Left hindlimb (tissue), 1 donor: ENCODE measurements at regions not wholly inside any gene's neighbourhood (a gene's known extent, or its start where the extent isn't known, plus 50 kb on each side); places are given as distances from the start of the nearest gene placed in this dataset.

Source experiments
- DNase-seq: peaks from one replicate; pipeline ENCODE4 v3.0.0-alpha.2; 2018

- no peak for DNase-seq
Measured at GRCh38 chr5:61969755-61970154, 336.3 kb upstream of the KIF2A start.

DNA sequence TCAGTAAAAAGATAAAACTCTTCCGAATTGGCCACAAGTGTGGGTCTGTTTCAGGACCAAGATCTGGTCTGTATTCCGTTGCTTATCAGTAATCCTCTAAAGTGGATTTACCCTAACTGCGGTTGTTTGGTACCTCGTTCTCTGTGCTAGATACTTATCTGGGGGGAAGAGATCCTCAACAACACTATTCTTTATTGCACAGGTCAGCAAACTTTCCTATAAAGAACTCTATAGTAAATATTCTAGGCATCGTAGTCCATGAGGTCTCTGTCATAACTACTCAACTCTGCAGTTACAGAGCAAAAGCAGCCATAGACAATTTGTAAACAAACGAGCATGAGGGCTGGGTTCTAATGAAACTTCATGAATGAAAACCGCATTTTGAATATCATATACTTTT, 335.8 kb upstream of the KIF2A start:
- DNase-seq = no peak

GRCh38 chr5:61974680-61975079, 331.3 kb upstream of the KIF2A start:
- no peak for DNase-seq

DNA sequence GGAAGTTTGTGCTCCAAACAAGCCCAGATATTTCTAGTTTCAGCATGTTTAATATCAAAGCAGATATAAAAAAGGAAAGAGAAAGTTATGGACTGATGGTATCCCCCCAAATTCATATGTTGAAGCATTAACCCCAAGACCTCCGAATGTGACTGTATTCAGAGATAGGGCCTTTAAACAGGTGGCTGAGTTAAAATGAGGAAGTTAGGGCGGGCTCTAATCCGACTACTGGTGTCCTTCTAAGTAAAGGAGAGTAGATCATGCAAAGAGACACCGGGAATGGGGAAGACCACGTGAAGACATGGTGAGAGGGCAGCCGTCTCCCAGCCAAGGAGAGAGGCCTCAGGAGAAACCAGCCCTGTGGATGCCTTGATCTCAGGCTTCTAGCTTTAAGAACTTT, 324.1 kb upstream of the KIF2A start:
- DNase-seq = no peak

- no peak for DNase-seq
Measured at GRCh38 chr5:61991430-61991829, 314.6 kb upstream of the KIF2A start.

- DNase-seq = no peak
Measured at GRCh38 chr5:61991866-61992265, 314.1 kb upstream of the KIF2A start.

- DNase-seq = no peak
Measured at GRCh38 chr5:61993295-61993927, 312.6 kb upstream of the KIF2A start.

GRCh38 chr5:61994171-61994570, 311.8 kb upstream of the KIF2A start:
- DNase-seq = no peak

- no peak for DNase-seq
Measured at GRCh38 chr5:61995486-61995885, 310.5 kb upstream of the KIF2A start.

- no peak for DNase-seq
Measured at GRCh38 chr5:61999371-61999770, 306.6 kb upstream of the KIF2A start.

DNA sequence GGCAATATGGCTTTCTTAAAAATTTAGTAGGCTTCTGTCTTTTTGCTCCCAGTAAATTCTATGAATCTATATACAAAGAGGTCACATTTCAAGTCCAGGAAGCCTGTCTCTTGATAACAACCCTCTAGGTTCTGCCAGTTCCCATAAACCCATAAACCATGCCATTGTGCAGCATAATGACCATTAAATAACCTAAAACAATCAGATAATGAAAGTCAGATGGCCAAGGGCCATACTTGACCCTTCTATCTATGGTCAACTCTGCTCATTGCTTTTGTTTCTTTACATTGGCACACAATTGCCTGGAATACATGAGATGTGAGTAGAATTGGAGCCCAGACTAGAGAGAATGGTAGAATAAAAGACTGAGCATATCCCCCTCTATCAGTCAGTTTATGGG, 305.4 kb upstream of the KIF2A start:
- DNase-seq = no peak

DNA sequence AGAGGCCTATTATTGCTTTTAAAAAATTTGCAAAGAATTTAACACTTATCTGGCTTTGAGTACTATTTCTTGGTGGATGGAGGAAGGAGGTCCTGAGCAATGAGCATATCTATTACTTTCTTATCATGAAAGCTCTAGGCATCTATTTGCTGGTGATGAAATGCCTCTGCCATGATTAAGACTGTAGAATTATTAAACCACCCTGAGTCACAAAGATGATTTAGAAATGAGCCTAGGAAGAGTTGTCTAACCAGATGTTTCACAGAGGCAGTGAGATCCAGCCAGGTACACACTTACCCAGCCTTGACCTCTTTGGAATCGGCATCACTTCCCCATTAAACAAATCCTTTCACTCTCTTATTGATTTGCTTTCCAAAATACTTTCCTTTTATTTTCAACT, 304.4 kb upstream of the KIF2A start:
- DNase-seq = no peak

- no peak for DNase-seq
Measured at GRCh38 chr5:62002436-62002835, 303.6 kb upstream of the KIF2A start.

GRCh38 chr5:62005551-62005950, 300.5 kb upstream of the KIF2A start:
- no peak for DNase-seq

DNA sequence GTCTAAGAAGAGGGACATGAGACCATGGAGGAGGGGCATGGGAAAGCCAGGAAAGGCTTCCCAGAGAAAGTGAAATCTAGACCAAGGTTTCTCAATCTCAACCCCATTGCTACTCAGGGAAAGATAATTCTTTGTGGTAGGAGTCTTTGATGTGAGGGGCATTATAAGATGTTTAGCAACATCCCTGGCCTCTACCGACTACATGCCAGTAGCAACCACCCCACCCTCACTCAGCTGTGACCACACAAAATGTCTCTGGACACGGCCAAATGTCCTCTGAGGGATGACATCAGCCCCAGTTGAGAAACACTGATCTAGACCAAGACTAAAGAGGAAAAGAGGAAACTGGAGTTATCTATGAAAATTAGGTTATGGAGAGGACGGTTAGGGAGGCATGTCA, 298.5 kb upstream of the KIF2A start:
- DNase-seq = no peak

DNA sequence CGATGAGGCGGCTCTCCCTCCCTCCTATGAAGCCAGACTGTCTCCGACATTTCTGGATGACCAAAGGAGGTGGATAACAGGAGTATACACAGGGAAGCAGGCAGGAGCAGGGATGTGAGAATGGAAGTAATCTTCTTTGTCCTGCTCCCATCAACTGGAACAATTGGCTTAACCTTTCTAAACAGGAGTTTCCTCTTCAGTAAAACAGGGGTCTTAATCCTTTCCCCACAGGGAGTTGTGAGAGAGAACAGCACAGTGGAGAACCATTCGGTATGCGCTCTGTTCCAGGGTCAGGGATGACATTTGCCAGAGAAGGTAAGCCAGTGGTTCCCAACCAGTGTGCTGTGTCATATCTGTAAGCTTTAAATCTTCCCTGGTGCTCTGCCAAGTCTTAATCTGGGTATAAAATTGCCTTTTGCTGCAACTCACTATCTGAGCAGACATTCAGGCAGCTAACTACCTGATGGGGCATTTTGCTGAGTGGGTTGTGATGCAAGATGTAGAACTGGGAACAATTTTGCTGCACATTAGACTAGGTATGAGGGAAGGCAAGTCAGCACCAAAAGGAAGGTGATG, 294.8 kb upstream of the KIF2A start:
- DNase-seq = no peak

DNA sequence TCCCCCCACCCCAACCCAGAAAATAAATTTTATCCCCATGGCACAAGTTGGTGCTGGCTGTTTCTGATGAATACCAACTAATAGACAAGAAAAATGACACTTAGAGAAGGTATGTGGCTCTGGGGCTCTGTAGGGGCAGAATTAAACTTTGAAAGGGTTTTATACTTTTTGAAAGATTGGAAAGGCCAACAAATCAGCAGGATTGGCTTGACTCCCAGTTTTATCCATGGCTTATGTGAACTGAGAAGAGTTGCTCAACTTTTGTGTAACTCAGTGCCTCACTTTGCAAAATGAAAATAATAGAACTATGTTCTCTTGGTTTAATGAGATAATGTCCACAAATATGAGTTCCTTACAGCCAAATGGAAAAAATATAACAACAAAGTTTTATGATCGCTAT, 288.9 kb upstream of the KIF2A start:
- no peak for DNase-seq

DNA sequence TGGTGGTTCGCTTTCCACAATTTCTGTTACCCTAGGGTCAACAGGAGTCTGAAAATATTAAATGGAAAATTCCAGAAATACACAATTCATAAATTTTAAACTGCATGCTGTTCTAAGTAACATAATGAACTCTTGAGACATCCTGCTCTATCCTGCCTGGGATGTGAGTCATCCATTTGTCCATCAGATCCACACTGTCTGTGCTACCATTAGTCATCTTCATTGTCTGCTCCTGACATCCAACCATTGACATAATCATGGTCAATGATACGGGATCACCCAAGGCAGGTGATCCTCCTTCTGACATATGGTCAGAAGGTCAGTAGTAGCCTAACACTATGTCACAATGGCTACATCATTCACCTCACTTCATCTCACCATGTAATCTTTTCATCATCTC, 276.7 kb upstream of the KIF2A start:
- no peak for DNase-seq

DNA sequence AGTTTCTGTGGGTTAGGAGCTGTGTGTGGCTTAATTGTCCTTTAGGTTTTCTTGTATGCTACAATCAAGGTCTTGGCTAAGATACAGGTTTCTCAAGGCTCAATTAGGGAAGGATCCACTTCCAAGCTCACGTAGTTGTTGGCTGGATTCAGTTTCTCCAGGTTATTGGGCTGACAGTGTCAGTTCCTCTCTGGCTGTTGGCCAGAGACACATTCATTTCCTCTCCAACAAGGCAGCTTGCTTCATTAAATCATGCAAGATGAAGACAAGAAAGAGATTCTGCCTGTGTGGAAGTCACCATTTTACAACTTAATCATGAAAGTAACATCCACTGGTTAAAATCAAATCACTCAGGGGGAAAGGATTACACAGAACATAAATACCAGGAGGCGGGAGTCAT, 275.7 kb upstream of the KIF2A start:
- DNase-seq = no peak

GRCh38 chr5:62038024-62038423, 268.0 kb upstream of the KIF2A start:
- no peak for DNase-seq

GRCh38 chr5:62041156-62041756, 264.8 kb upstream of the KIF2A start:
- no peak for DNase-seq

GRCh38 chr5:62042007-62042406, 264.0 kb upstream of the KIF2A start:
- DNase-seq = no peak

GRCh38 chr5:62043289-62044280, 262.4 kb upstream of the KIF2A start:
- no peak for DNase-seq

GRCh38 chr5:62044989-62045388, 261.0 kb upstream of the KIF2A start:
- no peak for DNase-seq
